HepG2 (cell line): ENCODE measurements at regions not wholly inside any gene's neighbourhood (a gene's known extent, or its start where the extent isn't known, plus 50 kb on each side); places are given as distances from the start of the nearest gene placed in this dataset.
A peak's percentile ranks its signal among the peaks of the same experiment; 100 is the strongest.

Experiments used
- ATAC-seq: fragments of 200-7000 bp; cut with Tn5 transposase; 3 replicates; pipeline ENCODE4 v1.9.1; 2020; ENCODE audit warnings: mild to moderate bottlenecking, moderate library complexity
- BruUV-seq: library from RNA; stranded (reverse); fragments of 400-500 nt; replicated peaks from 2 replicates; lab custom pipeline; 2021; lab: Mats Ljungman, UMichigan
- CTCF ChIA-PET: fragments of 300-600 bp; formaldehyde crosslinking; extraction: SDS; loops from one replicate; lab custom pipeline; 2021; ENCODE audit warnings: low total read pairs, inconsistent platforms, low intra/inter-chr PET ratio; lab: Yijun Ruan, JAX
- POLR2A ChIA-PET: fragments of 350-600 bp; sonication (Branson Sonifier 250); formaldehyde crosslinking; loops from one replicate; lab custom pipeline; 2020; ENCODE audit warnings: antibody characterized with exemption, inconsistent platforms; lab: Yijun Ruan, JAX
- DNase-seq: peaks from one replicate; pipeline ENCODE4 v3.0.0-alpha.2; 2015; ENCODE audit warnings: low spot score
- FAIRE-seq: peaks from 3 replicates; lab custom pipeline; 2011; peaks lifted over from hg19 to GRCh38; lab: Jason Lieb, UNC
- H2AFZ ChIP-seq: one replicate; pipeline ENCODE4 v1.6.1; 2011; ENCODE audit warnings: low read length, inconsistent platforms
- H3K27ac ChIP-seq: fragments of 300-600 bp; 3 replicates; pipeline ENCODE4 v1.8.0; 2011; ENCODE audit warnings: mixed run types, mild to moderate bottlenecking, mixed read lengths, low read length, inconsistent platforms; ENCODE audit not compliant: insufficient read depth; ENCODE audit errors: extremely low read length
- H3K27me3 ChIP-seq, 2 experiments: fragments of 200-600 bp in 1 of 2; 2 replicates in 1 of 2; 3 replicates in 1 of 2; pipeline versions ENCODE4 v1.6.0 to v1.8.0; 2011; ENCODE audit warnings: low read length in 2 of 2, mild to moderate bottlenecking in 2 of 2, moderate library complexity in 2 of 2, inconsistent platforms in 1 of 2; ENCODE audit not compliant: insufficient read depth in 2 of 2, control insufficient read depth in 1 of 2
- H3K36me3 ChIP-seq, 2 experiments: fragments of 200-600 bp in 1 of 2; replicated peaks in 1 of 2; 2 replicates in 1 of 2; 3 replicates in 1 of 2; pipeline versions ENCODE4 v1.5.1 to v1.8.0; 2011; ENCODE audit warnings: low read length in 2 of 2, inconsistent platforms in 1 of 2; ENCODE audit not compliant: insufficient read depth in 2 of 2, control insufficient read depth in 1 of 2
- H3K4me1 ChIP-seq: 2 replicates; pipeline ENCODE4 v1.5.1; 2012; ENCODE audit warnings: low read length, inconsistent platforms; ENCODE audit not compliant: insufficient read depth
- H3K4me2 ChIP-seq: 2 replicates; pipeline ENCODE4 v1.6.0; 2011; ENCODE audit warnings: low read depth, low read length, inconsistent platforms
- H3K4me3 ChIP-seq, 3 experiments: fragments of 200-600 bp in 1 of 3; sonication (generic), shearing (Covaris generic) in 1 of 3; replicated peaks in 1 of 3; 2 replicates each; pipeline ENCODE4 v1.5.1; 2011 to 2016; ENCODE audit warnings: low read length in 3 of 3, inconsistent platforms in 2 of 3, low read depth in 2 of 3, mild to moderate bottlenecking in 2 of 3, control low read depth in 1 of 3, mixed read lengths in 1 of 3; ENCODE audit not compliant: insufficient read depth in 1 of 3
- H3K79me2 ChIP-seq: one replicate; pipeline ENCODE4 v1.6.1; 2011; ENCODE audit warnings: low read length, inconsistent platforms; ENCODE audit not compliant: insufficient read depth
- H3K9ac ChIP-seq: 2 replicates; pipeline ENCODE4 v1.6.0; 2011; ENCODE audit warnings: mild to moderate bottlenecking, low read depth, low read length, inconsistent platforms; ENCODE audit not compliant: insufficient read depth
- H3K9me3 ChIP-seq: 2 replicates; pipeline ENCODE4 v1.5.1; 2012; ENCODE audit warnings: mild to moderate bottlenecking, low read length
- H4K20me1 ChIP-seq: 2 replicates; pipeline ENCODE4 v1.6.0; 2011; ENCODE audit warnings: inconsistent platforms, mild to moderate bottlenecking, low read length, moderate library complexity; ENCODE audit not compliant: insufficient read depth
- AGO2 ChIP-seq: fragments of 200-400 bp; formaldehyde crosslinking; optimal IDR thresholded peaks from 2 replicates; pipeline ENCODE3; 2017; ENCODE audit warnings: mild to moderate bottlenecking, low read depth, low read length, moderate library complexity
- ATF7-NPFF ChIP-seq: sonication (generic); formaldehyde crosslinking; IDR thresholded peaks from 2 replicates; pipeline ENCODE4 v1.8.1; 2023; ENCODE audit warnings: mild to moderate bottlenecking, low read depth, missing genetic modification reagents, moderate library complexity
- DPF2 ChIP-seq: sonication (generic); formaldehyde crosslinking; IDR thresholded peaks from 2 replicates; pipeline ENCODE4 v1.4.0; 2020; ENCODE audit warnings: mild to moderate bottlenecking, low read depth, missing genetic modification reagents, borderline replicate concordance
- EP300 ChIP-seq, 3 experiments: sonication (generic) in 1 of 3; formaldehyde crosslinking in 1 of 3; IDR thresholded peaks; 2 replicates each; pipeline versions ENCODE4 v1.5.1 to v1.6.1; 2011 to 2020; ENCODE audit warnings: low read depth in 2 of 3, low read length in 2 of 3, borderline replicate concordance in 1 of 3, improper control_type of control experiment in 1 of 3, mild to moderate bottlenecking in 1 of 3, missing genetic modification reagents in 1 of 3, moderate library complexity in 1 of 3
- GATA4 ChIP-seq: sonication (generic); IDR thresholded peaks from 2 replicates; pipeline ENCODE4 v1.6.1; 2016; ENCODE audit warnings: antibody characterized with exemption, low read depth, borderline replicate concordance
- GTF2F1 ChIP-seq: fragments of 150-350 bp; IDR thresholded peaks from 2 replicates; pipeline ENCODE4 v1.6.1; 2014; ENCODE audit warnings: low read length
- HMGA1 ChIP-seq: sonication (generic); formaldehyde crosslinking; conservative IDR thresholded peaks from 2 replicates; pipeline ENCODE4 v1.4.0; 2020; ENCODE audit warnings: missing genetic modification reagents
- KLF6 ChIP-seq: IDR thresholded peaks from 2 replicates; pipeline ENCODE4 v1.8.0; 2016; ENCODE audit warnings: missing biosample characterization, missing genetic modification reagents
- RFXANK ChIP-seq: IDR thresholded peaks from 2 replicates; pipeline ENCODE4 v1.6.1; 2016
- SIX4 ChIP-seq: sonication (generic); formaldehyde crosslinking; IDR thresholded peaks from 2 replicates; pipeline ENCODE4 v1.4.0; 2020; ENCODE audit warnings: missing genetic modification reagents
- TBL1XR1 ChIP-seq: fragments of 150-350 bp; IDR thresholded peaks from 2 replicates; pipeline ENCODE4 v1.6.1; 2014; ENCODE audit warnings: borderline replicate concordance, low read length; ENCODE audit not compliant: partially characterized antibody
- TP53 ChIP-seq: sonication (generic); formaldehyde crosslinking; conservative IDR thresholded peaks from 2 replicates; pipeline ENCODE4 v1.4.0; 2020; ENCODE audit warnings: missing genetic modification reagents
- ZNF17 ChIP-seq: sonication (generic); formaldehyde crosslinking; IDR thresholded peaks from 2 replicates; pipeline ENCODE4 v1.5.0; 2020; ENCODE audit warnings: mild to moderate bottlenecking, missing genetic modification reagents
- ZNF296 ChIP-seq: sonication (generic); formaldehyde crosslinking; conservative IDR thresholded peaks from 2 replicates; pipeline ENCODE4 v1.5.0; 2020; ENCODE audit warnings: mild to moderate bottlenecking, missing genetic modification reagents
- ZNF556 ChIP-seq: sonication (generic); formaldehyde crosslinking; IDR thresholded peaks from 2 replicates; pipeline ENCODE4 v1.4.0; 2020; ENCODE audit warnings: mild to moderate bottlenecking, missing genetic modification reagents, borderline replicate concordance
- ZNF7 ChIP-seq: IDR thresholded peaks from 2 replicates; pipeline ENCODE4 v1.6.1; 2016; ENCODE audit warnings: missing biosample characterization, missing genetic modification reagents
- ZNF878 ChIP-seq: sonication (generic); formaldehyde crosslinking; IDR thresholded peaks from 2 replicates; pipeline ENCODE4 v1.8.1; 2023; ENCODE audit warnings: mild to moderate bottlenecking, missing genetic modification reagents, moderate library complexity
- ZSCAN20 ChIP-seq: sonication (generic); formaldehyde crosslinking; IDR thresholded peaks from 2 replicates; pipeline ENCODE4 v1.4.0; 2020; ENCODE audit warnings: missing genetic modification reagents, mild to moderate bottlenecking, borderline replicate concordance
- WGBS: methylation state at CpG from one replicate; pipeline ENCODE4 v1.1.6; 2017; ENCODE audit warnings: low lambda C conversion rate; 5-methylcytosine and 5-hydroxymethylcytosine counted together
- in situ Hi-C: cut with HindIII; loops from 2 replicates; pipeline ENCODE4 v1.10.0; 2017; ENCODE audit warnings: low pct_unique_long_range_greater_than_20kb; ENCODE audit not compliant: extremely low pct_ligation_motif_present
- intact Hi-C: fragments of 100-400 bp; cut with micrococcal nuclease; formaldehyde crosslinking; loops from one replicate; pipeline ENCODE4 v1.10.0; 2022; ENCODE audit not compliant: unreplicated experiment
- TF ChIP-seq, protein P1 (sequence below): sonication (generic); formaldehyde crosslinking; IDR thresholded peaks from 2 replicates; pipeline ENCODE4 v1.4.0; 2020; ENCODE audit warnings: mild to moderate bottlenecking, missing genetic modification reagents
- TF ChIP-seq, protein P2 (sequence below): fragments of 450-650 bp; IDR thresholded peaks from 2 replicates; pipeline ENCODE4 v1.6.1; 2016
- TF ChIP-seq, protein P3 (sequence below): sonication (generic); formaldehyde crosslinking; IDR thresholded peaks from 2 replicates; pipeline ENCODE4 v1.8.0; 2023; ENCODE audit warnings: mild to moderate bottlenecking, missing genetic modification reagents

DNA sequence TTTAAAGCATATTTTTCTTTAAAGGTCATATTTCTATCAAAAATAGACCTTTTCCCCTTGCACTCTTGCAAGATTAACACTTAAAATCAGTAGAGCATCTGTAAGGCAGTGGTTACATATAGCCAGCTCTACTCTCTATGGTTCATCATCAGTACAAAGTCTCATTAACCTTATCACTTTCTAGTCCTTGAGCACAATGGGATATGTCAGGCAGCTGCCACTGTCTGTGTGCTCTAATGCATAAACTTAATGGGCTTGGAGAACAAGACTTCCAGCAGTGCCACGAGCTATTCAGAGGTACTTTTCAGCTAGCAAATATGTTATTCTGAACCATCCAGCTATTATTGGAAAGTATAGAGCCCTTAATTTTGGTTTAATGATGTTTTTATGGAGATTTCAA is 393.7 kb downstream of the GASK1B start (continued):
- TF ChIP-seq, protein P1, sequence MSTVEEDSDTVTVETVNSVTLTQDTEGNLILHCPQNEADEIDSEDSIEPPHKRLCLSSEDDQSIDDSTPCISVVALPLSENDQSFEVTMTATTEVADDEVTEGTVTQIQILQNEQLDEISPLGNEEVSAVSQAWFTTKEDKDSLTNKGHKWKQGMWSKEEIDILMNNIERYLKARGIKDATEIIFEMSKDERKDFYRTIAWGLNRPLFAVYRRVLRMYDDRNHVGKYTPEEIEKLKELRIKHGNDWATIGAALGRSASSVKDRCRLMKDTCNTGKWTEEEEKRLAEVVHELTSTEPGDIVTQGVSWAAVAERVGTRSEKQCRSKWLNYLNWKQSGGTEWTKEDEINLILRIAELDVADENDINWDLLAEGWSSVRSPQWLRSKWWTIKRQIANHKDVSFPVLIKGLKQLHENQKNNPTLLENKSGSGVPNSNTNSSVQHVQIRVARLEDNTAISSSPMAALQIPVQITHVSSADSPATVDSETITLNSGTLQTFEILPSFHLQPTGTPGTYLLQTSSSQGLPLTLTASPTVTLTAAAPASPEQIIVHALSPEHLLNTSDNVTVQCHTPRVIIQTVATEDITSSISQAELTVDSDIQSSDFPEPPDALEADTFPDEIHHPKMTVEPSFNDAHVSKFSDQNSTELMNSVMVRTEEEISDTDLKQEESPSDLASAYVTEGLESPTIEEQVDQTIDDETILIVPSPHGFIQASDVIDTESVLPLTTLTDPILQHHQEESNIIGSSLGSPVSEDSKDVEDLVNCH (CRISPR knock-in tag) = no peak
- no peak for TF ChIP-seq ZNF7
- TF ChIP-seq, protein P2, sequence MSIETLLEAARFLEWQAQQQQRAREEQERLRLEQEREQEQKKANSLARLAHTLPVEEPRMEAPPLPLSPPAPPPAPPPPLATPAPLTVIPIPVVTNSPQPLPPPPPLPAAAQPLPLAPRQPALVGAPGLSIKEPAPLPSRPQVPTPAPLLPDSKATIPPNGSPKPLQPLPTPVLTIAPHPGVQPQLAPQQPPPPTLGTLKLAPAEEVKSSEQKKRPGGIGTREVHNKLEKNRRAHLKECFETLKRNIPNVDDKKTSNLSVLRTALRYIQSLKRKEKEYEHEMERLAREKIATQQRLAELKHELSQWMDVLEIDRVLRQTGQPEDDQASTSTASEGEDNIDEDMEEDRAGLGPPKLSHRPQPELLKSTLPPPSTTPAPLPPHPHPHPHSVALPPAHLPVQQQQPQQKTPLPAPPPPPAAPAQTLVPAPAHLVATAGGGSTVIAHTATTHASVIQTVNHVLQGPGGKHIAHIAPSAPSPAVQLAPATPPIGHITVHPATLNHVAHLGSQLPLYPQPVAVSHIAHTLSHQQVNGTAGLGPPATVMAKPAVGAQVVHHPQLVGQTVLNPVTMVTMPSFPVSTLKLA = no peak

DNA sequence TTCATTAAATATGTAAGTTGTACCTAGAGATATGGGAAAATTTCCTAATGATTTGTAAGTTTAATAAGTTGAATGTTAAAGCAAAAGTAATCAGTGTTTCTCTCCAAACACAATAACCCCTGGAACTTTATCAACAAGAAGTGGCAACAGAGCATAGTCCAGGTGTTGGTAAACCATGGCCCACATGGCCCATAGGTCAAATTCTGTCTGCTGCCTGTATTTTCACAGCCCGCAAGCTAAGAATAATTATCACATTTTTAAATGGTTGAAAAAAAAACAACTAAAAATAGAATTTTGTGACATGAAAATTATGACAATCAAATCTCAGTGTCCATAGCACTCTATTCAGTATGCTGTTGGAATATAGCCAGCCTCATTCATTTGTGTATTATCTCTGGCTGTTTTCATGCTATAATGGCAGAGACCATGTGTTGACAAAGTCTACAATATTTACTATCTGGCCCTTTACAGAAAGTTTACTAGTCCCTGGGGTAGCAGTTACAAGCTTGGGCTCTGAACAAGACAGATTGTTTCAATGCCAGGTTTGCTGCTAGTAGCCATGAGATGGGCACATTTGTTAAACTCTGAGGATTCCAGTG is 395.8 kb downstream of the GASK1B start:
- H4K20me1 ChIP-seq = no peaks in the 10 kb centered on the region
- peaks cover 38% of the 10 kb centered on the region for H3K4me1 ChIP-seq
- H3K27ac ChIP-seq = no peak overlapping the region
- H3K4me3 ChIP-seq = no peak overlapping the region
- no peak for DNase-seq
- H3K36me3 ChIP-seq = no peaks in the 10 kb centered on the region
- no peak for FAIRE-seq
- WGBS = 6% methylated on average over 1 of the region's 1 CpG
- H3K4me2 ChIP-seq = peak overlapping the region; percentile 21; the same call in 1 of the 2 replicates
- BruUV-seq = no TSS peak
- POLR2A ChIA-PET = no interaction called here
- no peak overlapping the region for H2AFZ ChIP-seq
- no peaks in the 10 kb centered on the region for H3K27me3 ChIP-seq
- ATAC-seq = peak; percentile 69
- no peak overlapping the region for H3K9ac ChIP-seq
- no peaks in the 10 kb centered on the region for H3K79me2 ChIP-seq
- intact Hi-C loops (no loop called here), in situ Hi-C loops (no loop called here)
- CTCF ChIA-PET = no interaction called here
- no peaks in the 10 kb centered on the region for H3K9me3 ChIP-seq
- TF ChIP-seq ATF7-NPFF (CRISPR knock-in tag) = no peak
- no peak for TF ChIP-seq GTF2F1
- TF ChIP-seq EP300 (IDR thresholded peaks at IDR 0.05; ENCODE audit: low read depth in 2 of 2, low read length in 2 of 2) = peak in 1 of 2 experiments; percentile 21; a peak in 1 of 4 replicates
- no peak for TF ChIP-seq EP300 (CRISPR knock-in tag; IDR thresholded peaks at IDR 0.05; ENCODE audit: borderline replicate concordance)
- no peak for TF ChIP-seq TP53 (CRISPR knock-in tag)
- no peak for TF ChIP-seq SIX4
- no peak for TF ChIP-seq HMGA1 (CRISPR knock-in tag)
- TF ChIP-seq, protein P3, sequence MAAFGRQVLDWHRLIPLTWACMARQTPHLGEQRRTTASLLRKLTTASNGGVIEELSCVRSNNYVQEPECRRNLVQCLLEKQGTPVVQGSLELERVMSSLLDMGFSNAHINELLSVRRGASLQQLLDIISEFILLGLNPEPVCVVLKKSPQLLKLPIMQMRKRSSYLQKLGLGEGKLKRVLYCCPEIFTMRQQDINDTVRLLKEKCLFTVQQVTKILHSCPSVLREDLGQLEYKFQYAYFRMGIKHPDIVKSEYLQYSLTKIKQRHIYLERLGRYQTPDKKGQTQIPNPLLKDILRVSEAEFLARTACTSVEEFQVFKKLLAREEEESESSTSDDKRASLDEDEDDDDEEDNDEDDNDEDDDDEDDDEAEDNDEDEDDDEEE (CRISPR knock-in tag) = no peak
- TF ChIP-seq TBL1XR1 = no peak
- no peak for TF ChIP-seq ZSCAN20 (CRISPR knock-in tag)
- TF ChIP-seq ZNF556 (CRISPR knock-in tag) = no peak
- no peak for TF ChIP-seq GATA4
- TF ChIP-seq ZNF878 (CRISPR knock-in tag) = no peak
- no peak for TF ChIP-seq RFXANK
- no peak for TF ChIP-seq KLF6 (CRISPR knock-in tag)
- no peak for TF ChIP-seq AGO2
- TF ChIP-seq ZNF296 (CRISPR knock-in tag) = no peak
- TF ChIP-seq DPF2 = no peak
- TF ChIP-seq ZNF17 (CRISPR knock-in tag) = no peak
